Skeletal muscle cell (primary cell): ENCODE measurements at regions not wholly inside any gene's neighbourhood (a gene's known extent, or its start where the extent isn't known, plus 50 kb on each side); places are given as distances from the start of the nearest gene placed in this dataset.
"Not testable (repeated sequence)": the region's sequence is repeated elsewhere in the genome, so short reads cannot be mapped to it uniquely, and the experiment has no call there.

Source experiments
- DNase-seq: peaks from one replicate; pipeline ENCODE4 v3.0.0-alpha.2; 2010; ENCODE audit warnings: low read depth
- H3K4me3 ChIP-seq: 2 replicates; pipeline ENCODE4 v1.5.1; 2011; ENCODE audit warnings: low read depth, mild to moderate bottlenecking, control low read depth, low read length, moderate library complexity

DNA sequence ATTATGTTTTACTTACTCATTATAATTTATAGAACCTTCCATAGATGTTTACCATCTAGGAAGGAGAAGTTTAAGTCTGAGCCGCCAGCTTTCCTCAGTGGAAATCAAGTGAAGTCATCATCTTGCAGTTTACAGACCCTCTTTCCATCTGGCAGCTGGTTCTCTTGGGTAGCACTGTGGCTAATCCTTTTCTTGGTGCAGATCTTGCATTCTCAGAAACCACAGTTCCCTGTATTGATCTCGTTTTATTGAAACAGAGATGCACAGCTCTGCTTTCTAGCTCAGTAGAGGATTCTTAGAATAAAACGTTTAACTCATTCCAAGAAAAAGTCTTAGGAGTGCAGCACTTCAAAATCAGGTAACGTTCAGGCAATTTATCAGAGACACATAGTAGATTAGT is 1154.7 kb downstream of the FOXD4L5 start:
- H3K4me3 ChIP-seq, DNase-seq: not testable (repeated sequence)

DNA sequence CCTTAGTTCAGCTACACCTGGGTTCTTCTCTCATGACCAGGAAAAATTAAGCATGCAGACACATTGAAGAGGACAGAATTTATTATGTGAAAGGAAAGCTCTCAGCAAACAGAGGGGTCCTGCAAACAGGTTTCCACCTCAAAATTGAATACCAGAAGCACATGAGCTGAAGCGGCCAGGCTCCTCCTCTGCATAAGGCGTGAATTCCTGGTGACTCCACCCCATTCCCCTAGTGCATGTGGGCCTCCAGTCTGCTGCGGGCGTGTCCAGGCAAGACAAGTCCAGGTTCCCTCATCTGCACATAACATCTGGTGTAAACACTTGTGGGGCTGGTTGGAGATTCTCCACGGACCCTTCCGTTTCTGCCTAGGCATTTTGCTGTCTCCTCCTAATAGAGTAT is 1156.4 kb downstream of the FOXD4L5 start:
- no peak for DNase-seq
- no peak overlapping the region for H3K4me3 ChIP-seq

DNA sequence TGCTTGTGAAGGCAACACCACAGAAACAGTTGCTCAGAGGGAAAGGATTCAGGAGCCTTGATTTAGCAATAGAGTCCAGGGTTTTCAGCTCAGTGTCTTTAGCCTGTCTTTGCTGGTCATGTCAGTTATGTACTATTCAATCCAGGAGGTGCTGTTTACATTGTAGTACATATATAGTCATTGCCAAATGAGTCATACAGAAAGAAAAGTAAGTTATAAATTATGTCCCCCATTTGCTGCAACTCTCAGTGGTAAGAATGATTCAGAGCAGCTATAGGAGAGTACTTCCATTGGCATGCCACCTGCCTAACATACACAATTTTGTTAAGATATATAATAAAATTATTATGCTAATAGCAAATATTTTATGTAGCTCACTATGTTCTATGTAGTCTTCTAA is 1163.4 kb downstream of the FOXD4L5 start:
- DNase-seq = not testable (repeated sequence)

DNA sequence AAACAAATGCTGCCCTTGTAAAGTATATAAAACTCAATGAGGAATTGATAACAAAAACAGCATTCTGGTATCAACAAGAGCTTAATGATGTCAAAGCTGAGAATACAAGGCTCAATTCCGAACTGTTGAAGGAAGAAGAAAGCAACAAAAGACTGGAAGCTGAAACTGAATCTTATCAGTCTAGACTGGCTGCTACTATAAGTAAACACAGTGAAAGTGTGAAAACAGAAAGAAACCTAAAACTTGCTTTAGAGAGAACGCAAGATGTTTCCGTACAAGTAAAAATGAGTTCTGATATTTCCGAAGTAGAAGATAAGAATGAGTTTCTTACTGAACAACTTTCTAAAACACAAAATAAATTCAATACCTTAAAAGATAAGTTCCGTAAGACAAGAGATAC is 1167.7 kb downstream of the FOXD4L5 start:
- not testable (repeated sequence) for H3K4me3 ChIP-seq, DNase-seq

More for the DNA sequence above, 1163.4 kb downstream of the FOXD4L5 start:
- H3K4me3 ChIP-seq = not testable (repeated sequence)

DNA sequence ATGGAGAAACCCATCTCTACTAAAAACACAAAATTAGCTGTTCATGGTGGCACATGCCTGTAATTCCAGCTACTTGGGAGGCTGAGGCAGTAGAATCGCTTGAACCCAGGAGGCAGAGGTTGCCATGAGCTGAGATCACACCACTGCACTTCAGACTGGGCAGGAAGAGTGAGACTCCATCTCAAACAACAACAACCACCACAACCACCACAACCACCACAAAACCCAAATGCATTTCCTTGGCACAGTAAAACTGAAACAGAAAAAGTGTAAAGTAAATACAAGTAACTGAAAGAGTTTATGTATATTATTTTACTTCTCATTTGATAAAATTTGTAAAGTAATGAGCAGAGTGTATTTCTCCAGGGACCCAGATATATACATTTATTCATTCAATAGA is 1177.1 kb downstream of the FOXD4L5 start:
- DNase-seq, H3K4me3 ChIP-seq: not testable (repeated sequence)

DNA sequence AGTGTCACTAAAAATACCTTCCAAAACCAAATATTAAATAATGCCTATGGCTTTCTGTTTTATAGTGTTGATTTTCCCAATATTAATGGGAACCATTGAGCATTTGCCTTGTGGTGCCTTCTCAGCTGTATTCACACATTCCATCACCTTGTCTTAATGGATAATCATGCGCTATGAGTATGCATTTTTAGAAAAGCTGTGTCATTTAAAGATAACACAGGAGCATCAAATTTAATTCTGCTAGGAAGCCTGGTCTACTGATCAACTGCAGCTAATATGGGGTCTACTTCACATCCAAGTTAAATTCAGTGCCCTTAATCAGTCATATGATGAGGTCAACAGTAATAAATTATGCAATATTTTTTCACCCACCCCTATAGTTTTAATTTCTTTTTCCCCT is 1177.8 kb downstream of the FOXD4L5 start:
- H3K4me3 ChIP-seq, DNase-seq: not testable (repeated sequence)

DNA sequence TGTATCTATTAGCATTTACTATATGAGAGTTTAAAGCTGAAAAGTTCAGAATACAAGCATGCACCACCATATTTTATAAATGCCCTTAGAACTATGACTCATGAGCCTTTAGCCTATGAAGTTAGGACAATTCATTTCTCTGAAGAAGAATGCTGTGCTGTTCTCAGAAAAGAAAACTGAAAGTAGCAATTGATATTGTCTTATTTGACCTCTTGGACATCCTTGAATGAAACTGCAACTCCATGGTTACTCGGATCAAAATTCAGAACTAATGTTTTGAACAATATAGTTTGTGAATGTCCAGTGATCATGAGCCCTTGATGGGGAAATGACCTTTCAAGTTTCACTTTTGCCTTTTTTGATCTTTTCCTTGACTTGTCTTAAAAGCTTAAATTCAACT is 1179.8 kb downstream of the FOXD4L5 start:
- DNase-seq, H3K4me3 ChIP-seq: not testable (repeated sequence)

DNA sequence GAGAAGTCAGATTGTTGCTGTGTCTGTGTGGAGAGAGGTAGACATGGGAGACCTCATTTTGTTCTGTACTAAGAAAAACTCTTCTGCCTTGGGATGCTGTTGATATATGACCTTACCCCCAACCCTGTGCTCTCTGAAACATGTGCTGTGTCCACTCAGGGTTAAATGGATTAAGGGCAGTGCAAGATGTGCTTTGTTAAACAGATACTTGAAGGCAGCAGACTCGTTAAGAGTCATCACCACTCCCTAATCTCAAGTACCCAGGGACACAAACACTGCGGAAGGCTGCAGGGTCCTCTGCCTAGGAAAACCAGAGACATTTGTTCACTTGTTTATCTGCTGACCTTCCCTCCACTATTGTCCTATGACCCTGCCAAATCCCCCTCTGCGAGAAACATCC is 1183.5 kb downstream of the FOXD4L5 start:
- H3K4me3 ChIP-seq, DNase-seq: not testable (repeated sequence)

DNA sequence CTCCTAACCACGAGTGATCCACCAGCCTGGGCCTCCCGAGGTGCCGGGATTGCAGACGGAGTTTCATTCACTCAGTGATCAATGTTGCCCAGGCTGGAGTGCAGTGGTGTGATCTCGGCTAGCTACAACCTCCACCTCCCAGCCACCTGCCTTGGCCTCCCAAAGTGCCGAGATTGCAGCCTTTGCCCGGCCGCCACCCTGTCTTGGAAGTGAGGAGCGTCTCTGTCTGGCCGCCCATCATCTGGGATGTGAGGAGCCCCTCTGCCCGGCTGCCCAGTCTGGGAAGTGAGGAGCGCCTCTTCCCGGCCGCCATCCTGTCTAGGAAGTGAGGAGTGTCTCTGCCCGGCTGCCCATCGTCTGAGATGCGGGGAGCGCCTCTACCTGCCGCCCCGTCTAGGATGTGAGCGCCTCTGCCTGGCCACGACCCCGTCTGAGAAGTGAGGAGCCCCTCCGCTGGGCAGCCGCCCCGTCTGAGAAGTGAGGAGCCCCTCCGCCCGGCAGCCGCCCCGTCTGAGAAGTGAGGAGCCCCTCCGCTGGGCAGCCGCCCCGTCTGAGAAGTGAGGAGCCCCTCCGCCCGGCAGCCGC is 1184.3 kb downstream of the FOXD4L5 start:
- not testable (repeated sequence) for H3K4me3 ChIP-seq, DNase-seq

DNA sequence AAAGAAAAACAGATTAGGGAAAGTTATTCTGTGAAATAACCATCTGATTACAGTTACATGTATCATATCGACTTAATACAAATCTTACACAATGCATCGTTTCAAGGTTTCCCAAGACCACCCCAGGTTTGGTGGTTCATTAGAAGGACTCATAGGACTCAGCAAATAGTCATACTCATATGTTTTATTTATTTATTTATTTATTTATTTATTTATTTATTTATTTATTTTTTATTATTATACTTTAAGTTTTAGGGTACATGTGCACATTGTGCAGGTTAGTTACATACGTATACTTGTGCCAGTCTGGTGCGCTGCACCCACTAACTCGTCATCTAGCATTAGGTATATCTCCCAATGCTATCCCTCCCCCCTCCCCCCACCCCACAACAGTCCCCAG is 1199.0 kb downstream of the FOXD4L5 start:
- not testable (repeated sequence) for DNase-seq, H3K4me3 ChIP-seq

DNA sequence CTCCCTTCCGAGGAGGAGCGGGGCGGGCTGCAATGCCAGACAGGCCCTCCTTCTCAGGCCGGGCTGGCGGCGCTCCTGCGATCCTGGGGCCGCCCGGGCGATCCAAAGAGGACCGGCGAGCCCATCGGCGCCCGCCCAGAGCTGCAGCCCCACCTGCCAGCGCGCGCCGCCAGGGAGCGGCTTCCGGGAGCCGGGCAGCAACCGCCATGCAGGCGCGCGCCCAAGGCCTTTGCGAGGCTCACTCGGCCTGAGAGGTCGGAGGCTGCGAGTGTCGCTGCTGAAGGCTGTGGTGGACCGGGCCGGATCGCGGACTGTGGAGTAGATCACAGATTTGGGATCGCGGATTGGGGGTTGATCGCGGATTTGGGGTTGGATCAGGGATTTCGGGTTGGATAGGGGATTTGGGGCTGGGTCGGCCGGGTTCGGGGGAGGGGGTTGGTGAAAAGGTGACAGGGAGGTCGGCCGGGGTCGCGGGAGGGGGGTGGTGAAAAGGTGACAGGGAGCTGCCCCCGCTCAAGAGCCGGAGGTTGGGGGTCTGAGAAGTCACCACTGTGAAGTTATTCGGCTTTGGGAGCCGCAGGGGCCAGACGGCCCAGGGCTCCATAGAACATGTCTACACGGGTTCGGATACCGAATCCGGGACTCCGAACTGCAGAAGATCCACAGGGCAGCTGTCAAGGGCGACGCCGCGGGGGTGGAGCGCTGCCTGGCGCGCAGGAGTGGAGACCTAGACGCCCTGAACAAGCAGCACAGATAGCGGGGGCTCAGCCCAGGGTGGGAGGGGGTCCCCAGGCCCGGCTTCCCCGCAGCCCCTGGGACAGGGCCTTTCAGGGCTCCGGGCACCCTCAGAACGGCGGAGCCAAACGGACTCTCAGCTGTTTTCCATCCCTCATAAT is 1213.4 kb downstream of the FOXD4L5 start:
- DNase-seq, H3K4me3 ChIP-seq: not testable (repeated sequence)

DNA sequence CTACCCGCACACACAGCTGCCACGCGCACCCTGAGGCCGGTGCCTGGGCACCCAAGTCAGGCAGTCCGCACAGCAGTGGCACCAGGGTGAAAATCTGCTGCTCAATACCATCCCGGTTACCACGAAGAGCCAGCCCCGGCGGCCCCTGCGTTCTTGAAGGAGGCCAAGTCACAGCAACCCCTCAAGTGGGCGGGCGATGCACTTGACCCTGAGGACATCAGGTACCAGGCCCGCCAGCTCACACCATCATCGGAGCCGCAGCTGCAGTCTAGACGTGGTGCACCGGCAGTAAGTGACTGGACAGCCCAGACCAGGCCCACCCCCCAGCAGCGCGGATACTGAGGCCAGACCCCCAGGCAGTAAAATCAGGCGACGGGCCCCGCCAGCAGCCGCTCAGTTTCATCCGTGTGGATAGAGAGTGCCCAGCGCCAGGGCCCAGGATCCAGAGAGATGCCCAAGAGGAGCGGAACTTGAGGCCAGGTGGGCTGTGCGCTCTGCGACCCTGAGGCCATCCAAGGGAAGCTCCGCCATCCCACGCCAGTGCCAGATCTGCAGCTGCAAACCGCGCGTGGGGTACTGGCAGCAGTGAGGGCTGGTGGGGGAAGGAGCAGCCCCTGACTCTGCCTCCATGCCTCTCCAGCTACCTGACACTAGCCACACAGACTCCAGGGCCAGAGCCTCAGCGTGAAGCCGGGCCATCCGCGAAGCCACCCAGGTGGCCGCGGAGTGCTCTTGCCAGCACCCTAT is 1214.2 kb downstream of the FOXD4L5 start:
- DNase-seq = not testable (repeated sequence)

DNA sequence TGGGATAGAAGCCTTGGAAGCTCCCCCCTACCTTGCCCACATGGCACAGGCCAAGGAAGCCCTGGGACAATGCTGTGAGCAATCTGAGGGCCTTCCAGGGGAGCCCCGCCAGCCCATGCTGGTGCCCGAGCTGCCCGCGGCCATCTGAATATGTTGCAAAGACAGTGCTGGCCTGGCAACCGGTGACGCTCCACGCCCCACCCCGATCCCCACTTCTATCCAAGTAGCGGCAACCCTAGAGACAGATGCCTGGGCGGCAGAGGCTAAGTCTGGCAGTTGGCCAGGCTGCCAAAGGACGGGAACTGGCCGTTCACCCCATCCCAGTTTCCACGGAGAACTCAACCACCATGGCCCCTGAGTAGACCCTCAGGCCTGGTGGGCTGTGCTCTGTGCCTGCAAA is 1214.9 kb downstream of the FOXD4L5 start:
- H3K4me3 ChIP-seq, DNase-seq: not testable (repeated sequence)

More for the DNA sequence above, 1214.2 kb downstream of the FOXD4L5 start:
- not testable (repeated sequence) for H3K4me3 ChIP-seq

DNA sequence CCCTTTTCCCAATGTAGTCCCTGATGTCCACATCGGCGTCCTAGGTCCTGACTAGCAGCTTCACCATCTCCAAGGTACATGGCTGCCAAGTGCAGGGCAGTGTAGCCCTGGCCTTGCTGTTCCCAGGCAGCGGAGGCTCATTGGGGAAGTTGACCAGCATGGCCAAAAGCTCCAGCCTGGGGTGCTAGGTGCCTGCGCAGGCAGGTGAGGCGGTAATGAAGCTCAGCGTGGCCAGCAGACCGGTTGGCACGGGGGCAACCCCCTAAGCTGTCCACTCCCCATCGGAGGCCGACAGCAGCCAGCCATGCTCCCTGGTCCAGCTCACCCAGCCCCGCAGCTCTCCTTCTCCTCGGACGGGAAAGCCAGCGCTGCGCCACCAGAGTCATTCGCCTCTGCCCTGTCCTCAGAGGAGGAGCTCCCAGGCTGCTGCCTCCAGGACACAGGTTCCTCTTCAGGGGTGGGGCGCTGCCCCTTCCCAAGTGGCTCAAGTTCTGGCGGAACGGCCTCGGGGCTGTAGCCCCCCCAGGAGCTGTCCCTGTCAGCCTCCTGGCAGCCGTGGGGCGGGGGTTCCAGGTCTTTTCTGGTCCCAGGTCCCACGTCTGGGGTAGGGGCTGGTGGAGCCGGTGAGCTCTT is 1218.2 kb downstream of the FOXD4L5 start:
- no peak for DNase-seq
- no peak overlapping the region for H3K4me3 ChIP-seq

DNA sequence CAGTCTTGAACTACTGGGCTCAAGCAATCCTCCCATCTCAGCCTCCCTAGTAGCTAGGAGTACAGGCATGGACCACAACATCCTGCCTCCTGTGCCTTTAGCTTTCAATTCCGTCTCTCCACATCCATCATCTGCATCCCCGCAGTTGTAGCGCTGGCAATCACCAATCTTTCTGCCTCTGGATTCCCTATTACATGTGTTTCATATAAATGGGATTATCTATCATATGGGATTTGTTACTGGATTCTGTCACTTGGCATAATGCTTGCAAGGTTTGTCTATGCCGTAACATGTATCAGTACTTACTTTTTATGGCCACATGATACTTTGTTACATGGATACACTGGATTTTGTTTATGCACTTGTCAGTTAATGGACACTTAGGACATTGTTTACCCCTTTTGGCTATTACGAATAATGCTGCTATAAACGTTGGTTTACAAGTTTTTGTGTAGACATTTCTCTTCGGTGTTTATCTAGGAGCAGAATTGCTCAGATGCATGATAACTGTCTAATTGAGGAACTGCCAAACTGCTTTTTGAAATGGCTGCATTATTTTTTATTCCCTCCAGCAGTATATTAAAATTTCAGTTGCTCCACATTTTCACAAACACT is 1223.9 kb downstream of the FOXD4L5 start:
- DNase-seq = no peak
- H3K4me3 ChIP-seq = no peak overlapping the region

DNA sequence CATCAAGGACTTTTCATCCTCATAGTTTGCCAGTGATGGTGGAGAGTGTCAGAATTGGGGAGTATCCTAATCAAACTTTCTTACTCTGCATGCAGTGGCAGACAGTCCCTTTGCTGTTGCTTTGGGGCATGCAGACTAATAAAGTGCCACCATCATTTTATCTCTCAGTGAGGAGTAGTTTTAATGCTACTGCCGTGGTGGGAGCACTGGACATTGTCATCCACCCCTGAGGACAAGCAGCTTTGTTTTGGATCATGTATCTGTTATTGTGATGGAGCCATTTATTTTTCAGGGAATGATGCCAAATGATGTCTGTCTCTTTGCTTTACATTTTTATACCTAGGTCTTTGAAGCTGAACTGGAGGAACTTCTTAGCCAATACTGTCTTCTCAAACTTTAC is 1226.9 kb downstream of the FOXD4L5 start:
- DNase-seq, H3K4me3 ChIP-seq: not testable (repeated sequence)

DNA sequence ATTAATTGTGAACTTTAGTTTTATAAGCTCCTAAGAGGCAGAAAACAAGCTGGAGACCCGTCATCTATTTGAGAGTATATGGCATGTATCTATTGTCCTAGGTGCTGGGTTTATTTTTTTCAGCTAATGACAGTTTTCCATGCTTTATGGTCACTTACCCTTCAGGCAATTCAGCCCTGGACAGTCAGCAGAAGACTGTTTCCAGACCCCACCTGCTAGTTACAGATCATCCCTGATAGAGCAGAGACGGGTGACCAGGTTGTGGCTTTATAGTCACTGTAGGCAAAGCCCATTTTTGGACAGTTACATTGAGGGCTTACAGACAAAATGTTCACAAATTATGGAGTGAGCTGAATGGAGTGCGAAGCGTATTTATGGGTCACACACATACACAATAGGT is 1227.5 kb downstream of the FOXD4L5 start:
- no peak overlapping the region for H3K4me3 ChIP-seq
- DNase-seq = no peak

DNA sequence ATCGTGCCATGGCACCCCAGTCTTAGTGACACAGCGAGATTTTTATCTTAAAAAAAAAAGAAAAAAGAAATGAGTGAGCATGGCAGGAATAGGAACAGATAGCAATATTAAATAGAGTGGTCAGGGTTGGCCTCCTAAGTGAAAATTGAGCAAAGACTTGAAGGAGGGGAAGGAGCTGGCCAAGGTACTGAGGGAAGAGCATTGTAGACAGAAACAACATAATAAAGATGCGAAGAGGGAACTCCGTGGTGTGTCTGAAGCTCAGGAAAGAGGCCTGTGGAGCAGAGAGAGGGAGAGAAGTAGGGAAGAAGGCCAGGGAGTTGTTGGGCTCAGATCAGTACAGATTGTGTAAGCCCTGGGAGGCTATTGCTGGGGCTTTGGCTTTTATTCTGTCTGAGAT is 1256.1 kb downstream of the FOXD4L5 start:
- DNase-seq, H3K4me3 ChIP-seq: not testable (repeated sequence)
